WTC11 (cell line): ENCODE measurements at regions not wholly inside any gene's neighbourhood (a gene's known extent, or its start where the extent isn't known, plus 50 kb on each side); places are given as distances from the start of the nearest gene placed in this dataset.

Experiments
- CTCF ChIP-seq: fragments of 200-600 bp; IDR thresholded peaks from 2 replicates; pipeline ENCODE4 v1.8.0; 2022; ENCODE audit warnings: antibody characterized with exemption
- ELF4 ChIP-seq: sonication (generic); formaldehyde crosslinking; IDR thresholded peaks from 2 replicates; pipeline ENCODE4 v1.8.1; 2022; ENCODE audit warnings: low read depth, mild to moderate bottlenecking, moderate library complexity, missing genetic modification reagents
- FOXK1 ChIP-seq: sonication (generic); formaldehyde crosslinking; IDR thresholded peaks from 2 replicates; pipeline ENCODE4 v1.8.0; 2022; ENCODE audit warnings: mild to moderate bottlenecking, moderate library complexity, missing genetic modification reagents
- PRDM15 ChIP-seq: sonication (generic); formaldehyde crosslinking; IDR thresholded peaks from 2 replicates; pipeline ENCODE4 v1.8.0; 2022; ENCODE audit warnings: missing genetic modification reagents
- RELA ChIP-seq: sonication (generic); formaldehyde crosslinking; IDR thresholded peaks from 2 replicates; pipeline ENCODE4 v1.8.1; 2022; ENCODE audit warnings: missing genetic modification reagents, mild to moderate bottlenecking, borderline replicate concordance
- TCF7 ChIP-seq: sonication (generic); formaldehyde crosslinking; IDR thresholded peaks from 2 replicates; pipeline ENCODE4 v1.8.0; 2022; ENCODE audit warnings: mild to moderate bottlenecking, low read depth, missing genetic modification reagents, moderate library complexity
- ZNF281 ChIP-seq: sonication (generic); formaldehyde crosslinking; IDR thresholded peaks from 2 replicates; pipeline ENCODE4 v1.8.0; 2023; ENCODE audit warnings: mild to moderate bottlenecking, missing genetic modification reagents
- ZSCAN18 ChIP-seq: fragments of 250-450 bp; sonication (Bioruptor Pico); IDR thresholded peaks from 2 replicates; pipeline ENCODE4 v2.1.2; 2022; ENCODE audit warnings: mild to moderate bottlenecking, moderate library complexity

GRCh38 chr1:79825551-79825950, 819.0 kb upstream of the ADGRL4 start:
- TF ChIP-seq CTCF = no peak
- TF ChIP-seq PRDM15 = no peak
- TF ChIP-seq ZNF281 (CRISPR knock-in tag) = no peak
- no peak for TF ChIP-seq ELF4 (CRISPR knock-in tag)
- TF ChIP-seq RELA (CRISPR knock-in tag) = no peak
- TF ChIP-seq ZSCAN18 (CRISPR knock-in tag) = no peak
- TF ChIP-seq TCF7 (CRISPR knock-in tag) = no peak
- TF ChIP-seq FOXK1 = no peak
